HG03175 (cell line): ENCODE measurements at regions not wholly inside any gene's neighbourhood (a gene's known extent, or its start where the extent isn't known, plus 50 kb on each side); places are given as distances from the start of the nearest gene placed in this dataset.
A peak's percentile ranks its signal among the peaks of the same experiment; 100 is the strongest.
"Not testable (repeated sequence)": the region's sequence is repeated elsewhere in the genome, so short reads cannot be mapped to it uniquely, and the experiment has no call there.

Source experiments
- ATAC-seq: cut with Tn5 transposase; IDR thresholded peaks from one replicate; pipeline ENCODE4 v1.9.1; 2021; ENCODE audit warnings: mild to moderate bottlenecking, moderate library complexity; ENCODE audit not compliant: unreplicated experiment

DNA sequence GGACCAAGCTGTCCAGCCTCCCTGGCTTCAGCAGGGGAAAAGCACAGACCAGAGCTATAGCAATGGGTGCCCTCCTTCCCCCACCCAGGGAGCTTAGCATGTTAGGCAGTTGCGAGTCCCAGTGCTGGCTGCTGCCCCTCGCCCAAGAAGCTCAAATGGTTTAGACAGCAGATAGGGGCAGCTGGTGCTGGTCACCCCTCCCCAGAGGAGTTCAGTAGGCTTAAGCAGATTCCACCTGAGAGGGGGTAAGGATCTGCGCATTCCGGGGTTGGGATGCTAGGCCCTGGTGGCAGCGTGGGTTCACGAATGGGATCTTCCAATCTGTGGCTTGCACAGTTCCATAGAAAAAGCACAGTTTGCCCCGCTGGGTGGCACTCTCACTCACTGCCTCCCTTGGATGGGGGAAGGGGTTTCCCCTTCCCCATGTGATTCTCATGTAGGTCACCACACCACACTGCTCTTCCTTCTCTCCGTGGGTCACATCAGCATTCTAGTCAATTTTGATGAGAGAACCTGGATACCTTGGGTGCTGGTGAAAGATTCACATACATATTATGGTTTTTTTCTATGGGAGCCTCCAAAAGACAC lies 665.6 kb downstream of the C12orf50 start:
- ATAC-seq, result no peak

- ATAC-seq, result no peak
Measured at GRCh38 chr12:87349681-87350080, 679.5 kb downstream of the C12orf50 start.

- no peak for ATAC-seq
Measured at GRCh38 chr12:87348071-87348470, 681.1 kb downstream of the C12orf50 start.

DNA sequence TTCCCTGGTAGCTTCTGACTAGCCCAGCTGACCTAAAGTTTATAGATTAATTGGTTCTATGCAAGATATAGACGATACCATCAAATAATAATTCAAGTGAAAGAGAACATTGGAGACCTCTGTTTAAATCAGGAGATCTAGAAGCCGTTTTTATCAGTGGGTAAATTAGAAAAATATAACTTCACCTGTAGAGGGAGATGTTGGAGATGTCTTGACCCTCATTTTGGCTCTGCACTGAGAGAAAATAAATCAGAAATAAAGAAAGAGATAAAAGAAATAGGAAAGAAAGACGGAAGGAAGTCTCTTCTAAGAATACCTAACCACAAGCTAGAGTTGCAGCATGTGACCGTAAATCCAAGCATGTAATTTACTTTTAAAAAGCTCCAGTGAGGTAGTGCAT lies 684.5 kb downstream of the C12orf50 start:
- ATAC-seq, result no peak

DNA sequence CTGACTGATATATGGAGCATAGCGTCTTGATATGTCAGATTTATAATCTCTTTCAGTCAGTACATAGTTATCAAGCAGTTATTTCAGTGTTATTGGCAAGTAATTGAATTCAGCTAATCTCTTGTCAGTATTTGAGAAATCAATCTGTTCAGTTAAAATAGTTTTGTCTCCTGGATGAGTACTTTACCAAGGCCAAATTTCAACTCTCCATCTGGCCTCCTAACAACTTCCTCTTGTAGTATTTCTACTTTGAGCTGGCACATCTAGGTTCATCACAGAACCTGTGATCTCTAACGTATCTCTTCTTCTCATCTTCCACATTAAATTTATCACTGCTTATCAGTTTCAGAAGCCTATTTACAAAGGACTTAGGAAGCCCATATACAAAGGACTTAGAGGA lies 690.5 kb downstream of the C12orf50 start:
- no peak for ATAC-seq

DNA sequence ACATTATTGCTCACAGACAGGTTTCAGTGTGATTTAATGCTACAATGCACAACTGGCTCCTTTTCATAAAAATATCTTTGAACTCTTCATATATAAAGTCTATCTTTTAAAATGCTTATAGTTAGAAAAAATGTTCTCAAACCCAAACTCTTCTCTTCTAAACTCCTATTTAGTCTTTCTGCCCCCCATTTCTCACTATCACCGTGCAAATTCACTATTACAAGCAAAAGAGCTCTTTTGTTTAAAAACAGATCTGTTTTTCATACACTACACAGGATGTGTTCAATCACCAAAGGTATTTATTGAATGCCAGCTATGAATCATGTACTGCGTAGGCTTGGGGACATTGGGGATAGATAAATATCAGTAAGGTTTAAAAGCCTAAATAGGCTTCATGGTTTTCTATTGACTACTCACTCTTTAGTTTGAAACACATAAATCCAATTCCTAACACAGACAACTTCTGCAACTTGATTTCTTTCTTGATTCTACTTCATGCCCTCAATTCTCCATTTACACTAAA lies 692.3 kb downstream of the C12orf50 start:
- ATAC-seq, result no peak

GRCh38 chr12:87332987-87333726 lies 696.0 kb downstream of the C12orf50 start:
- ATAC-seq, result no peak

GRCh38 chr12:87330071-87330555 lies 699.1 kb downstream of the C12orf50 start:
- not testable (repeated sequence) for ATAC-seq

DNA sequence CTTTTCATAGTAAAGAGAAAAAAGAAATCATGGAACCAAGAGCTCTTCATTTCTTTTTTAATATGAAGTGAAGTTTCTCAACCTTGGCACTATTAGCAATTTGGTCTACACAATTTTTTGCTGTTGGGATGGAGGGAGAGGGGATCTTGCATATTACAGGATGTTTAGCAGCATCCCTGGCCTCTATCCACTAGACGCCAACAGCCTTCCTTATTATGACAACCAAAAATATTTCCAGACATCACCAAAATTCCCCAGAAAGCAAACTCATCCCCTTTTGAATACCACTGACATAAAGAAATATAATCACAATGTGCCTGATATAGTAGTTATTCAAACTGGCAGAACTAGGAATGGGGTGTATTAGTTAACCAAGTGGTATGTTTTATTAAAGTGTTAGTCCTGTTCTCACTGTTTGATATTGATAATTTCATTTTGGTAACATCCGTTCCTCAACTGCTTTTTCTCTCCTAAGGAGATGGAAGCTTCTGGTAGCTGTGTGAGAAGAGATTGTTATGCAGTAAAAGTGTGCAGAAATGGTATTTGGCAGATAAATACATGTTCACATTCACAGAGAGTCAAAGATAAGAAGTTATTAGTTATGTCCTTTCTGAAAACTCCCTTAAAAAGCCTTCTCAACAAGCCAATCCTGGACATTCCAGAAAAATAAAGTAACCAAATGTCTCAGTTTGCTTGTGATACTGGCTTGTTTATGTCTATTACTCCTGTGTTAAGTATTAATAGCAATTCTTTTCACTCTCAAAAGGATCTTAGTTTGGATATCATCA lies 699.9 kb downstream of the C12orf50 start:
- ATAC-seq, result no peak

- no peak for ATAC-seq
Measured at GRCh38 chr12:87323369-87323768, 705.8 kb downstream of the C12orf50 start.

GRCh38 chr12:87320724-87321123 lies 708.5 kb downstream of the C12orf50 start:
- ATAC-seq, result no peak

- no peak for ATAC-seq
Measured at GRCh38 chr12:87317302-87317701, 711.9 kb downstream of the C12orf50 start.

DNA sequence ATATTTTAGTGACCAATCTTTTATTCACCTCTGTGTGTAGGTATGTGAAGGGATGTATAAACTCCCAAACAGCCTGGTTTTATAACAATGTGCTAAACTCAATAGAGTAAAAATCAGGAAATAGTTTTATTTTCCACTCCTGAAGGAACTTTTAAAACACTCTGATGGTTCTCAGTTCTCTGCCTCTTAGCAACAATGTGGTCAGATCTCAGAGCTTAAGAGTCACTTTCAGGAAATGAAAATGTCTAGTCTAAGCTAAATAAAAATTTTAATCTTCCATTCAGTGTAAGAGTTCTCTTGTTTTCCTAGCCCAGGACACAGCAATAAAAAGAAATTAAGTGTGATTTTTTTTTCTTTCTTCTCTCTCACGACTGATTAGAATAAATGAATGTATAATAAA lies 718.0 kb downstream of the C12orf50 start:
- peak; percentile 76 for ATAC-seq

DNA sequence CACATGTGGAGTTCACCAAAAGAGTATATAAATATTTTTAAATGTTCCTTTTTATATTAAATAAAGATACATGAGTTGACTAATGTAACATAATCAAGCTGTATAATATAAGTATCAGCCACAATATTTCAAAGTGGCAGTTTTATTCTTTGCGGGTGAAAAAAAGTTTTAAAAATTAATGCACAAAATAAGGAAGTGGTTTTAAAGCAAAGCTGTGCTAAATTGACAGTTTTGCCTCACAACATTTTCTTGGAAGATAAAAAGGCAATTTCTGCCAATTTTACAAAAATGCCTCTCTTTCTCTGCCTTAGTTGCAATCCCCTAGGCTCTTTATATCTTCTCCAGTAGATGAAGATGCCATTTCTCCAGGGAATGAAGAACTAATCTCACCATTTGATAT lies 719.1 kb downstream of the C12orf50 start:
- ATAC-seq, result no peak

DNA sequence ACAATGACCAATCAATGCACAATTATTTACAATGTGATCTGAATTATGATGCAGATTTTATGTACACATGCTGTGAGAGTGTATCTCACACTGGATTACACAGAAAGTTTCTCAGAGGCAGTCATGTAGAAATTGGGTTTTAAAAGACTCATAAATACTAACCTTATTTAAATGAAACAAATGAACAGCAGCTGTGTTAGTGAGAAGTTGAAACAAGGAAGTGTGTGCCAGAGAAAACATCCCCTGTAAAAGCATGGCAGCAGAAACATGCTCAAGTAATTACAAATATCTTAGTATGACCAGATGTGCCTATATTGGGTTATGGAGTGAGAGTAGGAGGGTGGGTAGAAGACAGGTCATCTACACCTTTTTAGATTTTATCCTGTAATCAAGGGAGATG lies 723.7 kb downstream of the C12orf50 start:
- ATAC-seq, result peak; percentile 41

- ATAC-seq, result no peak
Measured at GRCh38 chr12:87304406-87304805, 724.8 kb downstream of the C12orf50 start.

GRCh38 chr12:87303396-87304012 lies 725.7 kb downstream of the C12orf50 start:
- ATAC-seq, result no peak

- no peak for ATAC-seq
Measured at GRCh38 chr12:87302126-87302745, 727.0 kb downstream of the C12orf50 start.

DNA sequence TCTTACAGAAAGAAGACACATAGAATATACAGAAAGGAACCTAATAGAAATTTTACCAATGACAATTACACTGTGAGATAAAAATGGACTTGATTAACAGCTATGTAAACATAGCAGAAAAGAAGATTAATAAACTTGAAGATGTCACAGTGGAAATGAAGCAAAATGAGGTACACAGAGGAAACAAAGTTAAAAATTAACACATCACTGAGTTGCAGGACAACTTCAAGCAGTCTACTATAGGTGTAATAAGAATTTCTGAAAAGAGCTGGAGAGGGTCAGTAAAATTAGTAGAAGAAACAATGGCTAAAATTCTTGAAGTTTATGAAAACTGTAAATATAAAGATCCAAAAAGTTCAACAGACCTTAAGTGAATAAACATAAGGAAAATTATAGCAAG lies 738.7 kb downstream of the C12orf50 start:
- peak; percentile 66 for ATAC-seq

GRCh38 chr12:87283886-87284285 lies 745.3 kb downstream of the C12orf50 start:
- no peak for ATAC-seq

DNA sequence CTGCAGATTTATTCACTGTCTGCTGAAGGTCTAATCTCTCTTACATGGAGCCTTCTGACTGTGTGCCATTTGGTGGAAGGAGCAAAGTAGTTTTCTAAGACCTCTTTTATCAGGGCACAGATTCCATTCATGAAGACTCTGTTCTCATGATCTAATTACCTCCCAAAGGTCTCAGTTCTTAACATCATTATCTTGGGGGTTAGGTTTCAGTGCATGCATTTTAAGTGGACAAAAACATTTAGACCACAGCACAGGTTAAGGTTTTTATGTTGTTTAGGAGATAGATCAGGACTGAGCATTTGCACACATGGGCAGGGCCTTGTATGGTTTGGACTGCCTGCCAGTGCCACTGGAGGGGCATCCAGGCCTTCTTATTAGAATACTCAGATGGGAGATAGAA lies 746.1 kb downstream of the C12orf50 start:
- no peak for ATAC-seq
